CD4-positive, alpha-beta T cell treated with Interleukin-6 for 4 hours (primary cell): ENCODE measurements at regions not wholly inside any gene's neighbourhood (a gene's known extent, or its start where the extent isn't known, plus 50 kb on each side); places are given as distances from the start of the nearest gene placed in this dataset.
"Not testable (repeated sequence)": the region's sequence is repeated elsewhere in the genome, so short reads cannot be mapped to it uniquely, and the experiment has no call there.

Experiments used
- DNase-seq: peaks from one replicate; pipeline ENCODE4 v3.0.0-alpha.2; 2020; ENCODE audit warnings: mixed read lengths

GRCh38 chr4:3867403-3868100 is 101.4 kb downstream of the ADRA2C start:
- DNase-seq = no peak

- DNase-seq = no peak
Measured at GRCh38 chr4:3868211-3869173, 102.3 kb downstream of the ADRA2C start.

- no peak for DNase-seq
Measured at GRCh38 chr4:3869174-3869572, 103.0 kb downstream of the ADRA2C start.

GRCh38 chr4:3869661-3870566 is 103.7 kb downstream of the ADRA2C start:
- no peak for DNase-seq

- DNase-seq = no peak
Measured at GRCh38 chr4:3870567-3870962, 104.4 kb downstream of the ADRA2C start.

- DNase-seq = no peak
Measured at GRCh38 chr4:3871181-3871852, 105.1 kb downstream of the ADRA2C start.

- DNase-seq = no peak
Measured at GRCh38 chr4:3871881-3872833, 106.0 kb downstream of the ADRA2C start.

- no peak for DNase-seq
Measured at GRCh38 chr4:3872834-3873313, 106.7 kb downstream of the ADRA2C start.

GRCh38 chr4:3873408-3874027 is 107.3 kb downstream of the ADRA2C start:
- DNase-seq = no peak

GRCh38 chr4:3874028-3874415 is 107.8 kb downstream of the ADRA2C start:
- DNase-seq = no peak

GRCh38 chr4:3874525-3875110 is 108.4 kb downstream of the ADRA2C start:
- no peak for DNase-seq

- DNase-seq = no peak
Measured at GRCh38 chr4:3875466-3875865, 109.3 kb downstream of the ADRA2C start.

- DNase-seq = not testable (repeated sequence)
Measured at GRCh38 chr4:3876057-3876845, 110.1 kb downstream of the ADRA2C start.

GRCh38 chr4:3877236-3877635 is 111.1 kb downstream of the ADRA2C start:
- DNase-seq = no peak

- DNase-seq = no peak
Measured at GRCh38 chr4:3877868-3878267, 111.7 kb downstream of the ADRA2C start.

GRCh38 chr4:3878678-3879077 is 112.5 kb downstream of the ADRA2C start:
- DNase-seq = no peak

- peak; percentile 21 for DNase-seq
Measured at GRCh38 chr4:3879681-3880614, 113.8 kb downstream of the ADRA2C start.

- peak; percentile 64 for DNase-seq
Measured at GRCh38 chr4:3880615-3881120, 114.5 kb downstream of the ADRA2C start.
